HG03175 (cell line): ENCODE measurements at regions not wholly inside any gene's neighbourhood (a gene's known extent, or its start where the extent isn't known, plus 50 kb on each side); places are given as distances from the start of the nearest gene placed in this dataset.

Source experiments
- ATAC-seq: cut with Tn5 transposase; IDR thresholded peaks from one replicate; pipeline ENCODE4 v1.9.1; 2021; ENCODE audit warnings: mild to moderate bottlenecking, moderate library complexity; ENCODE audit not compliant: unreplicated experiment

DNA sequence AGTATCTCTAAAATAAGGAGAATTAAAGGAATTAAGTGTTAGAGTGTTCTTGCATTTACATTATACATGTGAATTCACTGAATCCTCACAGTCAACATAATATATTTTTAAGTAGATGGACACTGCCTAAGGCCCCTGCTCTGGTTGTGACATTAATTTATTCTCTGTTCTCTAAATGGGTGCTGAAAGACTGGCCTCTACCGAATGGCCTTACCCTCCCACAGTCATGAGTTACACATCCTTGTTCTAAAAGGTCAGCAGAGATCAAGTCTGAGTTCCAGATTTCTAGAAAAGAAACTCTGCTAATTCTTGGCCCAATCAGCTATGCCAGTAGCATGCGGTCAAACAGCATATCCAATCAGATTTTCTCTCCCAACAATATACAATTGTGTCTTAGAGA, 193.2 kb downstream of the TM2D1 start:
- ATAC-seq, result no peak

DNA sequence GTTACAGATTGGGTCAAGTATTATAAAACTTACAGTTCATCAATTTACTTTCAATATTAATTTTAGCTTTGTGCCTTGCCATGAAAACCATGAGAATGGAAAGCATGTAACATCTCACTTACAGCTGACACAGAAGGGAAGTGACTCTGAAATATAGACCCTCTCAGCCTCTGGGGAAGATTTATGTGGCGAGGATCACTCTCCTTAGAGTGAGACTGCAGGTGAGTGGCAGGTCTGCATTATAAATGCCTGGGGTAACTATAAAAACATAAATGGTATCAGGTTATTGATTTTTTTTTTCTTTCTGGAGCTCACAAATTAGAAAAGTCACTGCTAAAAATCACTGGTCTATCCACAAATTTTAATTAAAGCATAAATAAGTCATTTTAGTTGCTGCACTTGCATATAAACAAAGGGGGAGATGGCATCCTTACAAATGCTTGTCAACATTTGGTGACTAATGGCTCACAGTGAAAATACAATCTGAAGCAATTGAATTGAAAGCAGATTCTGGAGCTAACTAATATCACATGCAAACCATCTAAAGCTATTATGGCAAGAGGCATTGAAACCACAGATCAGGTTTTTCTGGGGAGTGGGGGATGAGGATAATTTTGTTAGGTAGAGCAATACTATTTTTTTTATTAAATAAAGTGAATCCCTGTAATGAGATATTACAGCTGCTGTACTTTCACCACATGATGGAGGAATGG, 200.9 kb downstream of the TM2D1 start:
- no peak for ATAC-seq

DNA sequence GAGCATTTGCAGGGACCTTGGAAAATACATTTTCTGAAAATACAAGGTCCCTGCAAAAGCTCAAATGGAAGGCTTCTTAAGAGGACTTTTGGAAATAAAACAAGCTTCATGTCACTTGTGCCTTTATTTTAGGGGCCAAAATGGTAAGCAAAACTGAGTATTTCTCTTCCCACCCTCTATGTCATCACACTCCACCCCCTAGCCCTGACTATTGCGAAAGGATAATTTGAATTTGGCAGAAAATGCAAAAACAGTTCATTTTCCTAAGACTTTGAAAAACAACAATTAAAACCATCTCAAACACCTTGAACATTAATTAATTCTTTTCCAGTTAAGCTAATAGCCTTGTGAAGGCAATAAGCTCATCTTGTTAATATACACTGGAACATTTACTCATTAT, 201.7 kb downstream of the TM2D1 start:
- no peak for ATAC-seq

DNA sequence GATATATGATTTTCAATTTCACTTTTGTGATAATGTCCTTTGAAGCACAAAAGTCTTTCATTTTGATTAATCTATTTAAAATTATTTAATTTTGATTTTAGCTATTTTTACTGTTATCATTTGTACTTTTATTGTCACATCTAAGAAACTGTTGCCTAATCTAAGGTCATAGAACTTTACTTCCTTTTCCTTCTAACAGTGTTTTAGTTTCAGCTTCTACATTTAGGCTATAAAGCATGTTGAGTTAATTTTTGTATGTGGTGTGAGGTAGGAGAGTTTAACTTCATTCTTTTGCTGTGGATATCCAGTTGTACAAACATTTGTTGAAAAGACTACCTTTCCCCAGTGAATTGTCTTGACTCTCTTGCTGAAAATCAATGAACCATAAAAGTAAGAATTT, 204.5 kb downstream of the TM2D1 start:
- no peak for ATAC-seq

DNA sequence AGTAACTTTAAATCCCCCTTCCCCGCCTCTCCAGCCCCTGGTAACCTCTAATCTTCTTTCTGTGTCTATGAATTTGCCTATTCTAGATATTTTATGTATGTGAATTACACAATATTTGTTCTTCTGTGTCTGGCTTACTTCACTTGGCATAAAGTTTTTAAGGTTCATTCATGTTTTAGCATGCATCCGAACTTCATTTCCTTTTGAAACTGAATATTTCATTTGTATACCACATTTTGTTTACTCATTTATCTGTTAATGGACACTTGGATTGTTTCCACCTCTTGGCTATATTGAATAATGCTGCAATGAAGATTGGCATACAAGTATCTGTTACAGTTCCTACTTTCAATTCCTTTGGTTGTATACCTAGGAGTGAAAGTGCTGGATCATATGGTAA, 205.3 kb downstream of the TM2D1 start:
- ATAC-seq, result no peak

DNA sequence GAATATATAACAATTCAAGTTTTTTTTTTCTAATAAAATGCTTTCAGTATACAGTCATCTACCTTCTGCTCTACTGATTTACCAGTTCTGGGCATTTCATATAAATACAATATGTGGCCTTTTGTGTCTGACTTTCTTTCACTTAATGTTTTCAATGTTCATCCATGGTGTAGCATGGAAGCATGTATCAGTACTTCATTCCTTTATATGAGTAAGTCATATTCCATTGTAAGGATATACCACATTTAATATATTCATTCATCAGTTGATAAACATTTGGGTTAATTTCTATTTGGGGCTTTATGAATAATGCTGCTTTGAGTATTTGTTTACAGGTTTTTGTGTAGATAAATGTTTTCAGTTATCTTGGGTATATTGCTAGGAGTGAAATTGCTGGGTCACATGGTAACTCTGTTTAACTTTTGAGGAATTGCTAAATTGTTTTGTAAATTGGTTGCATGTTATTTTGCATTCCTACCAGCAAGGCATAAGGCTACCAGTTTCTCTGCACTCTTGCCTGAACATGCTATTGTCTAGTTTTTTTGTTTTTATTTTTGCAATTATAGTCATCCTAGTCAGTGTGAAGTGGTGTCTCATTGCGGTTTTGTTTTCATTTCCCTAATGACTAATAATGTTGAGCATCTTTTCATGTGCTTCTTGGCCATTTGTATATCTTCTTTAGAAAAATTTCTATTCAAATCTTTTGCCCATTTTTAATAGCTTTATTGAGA, 206.1 kb downstream of the TM2D1 start:
- ATAC-seq, result peak; percentile 71

DNA sequence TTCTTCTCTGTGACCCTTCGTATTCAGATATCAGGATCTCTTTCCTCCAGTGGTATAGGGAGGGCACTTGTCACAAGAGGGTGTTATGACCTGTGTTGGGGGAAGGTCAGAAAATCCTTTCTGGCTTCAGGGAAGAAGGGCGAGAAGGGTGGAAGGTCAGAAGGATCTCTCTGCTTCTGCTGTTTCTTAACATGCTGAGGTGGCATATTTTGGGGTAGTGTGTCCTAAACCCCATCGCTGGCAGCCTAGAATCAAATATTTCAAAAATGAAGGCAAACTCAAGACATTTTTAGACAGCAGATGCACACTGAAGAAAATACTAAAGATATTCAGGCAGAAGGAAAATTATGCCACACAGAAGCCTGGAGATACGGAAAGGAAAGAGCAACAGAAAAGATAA, 207.6 kb downstream of the TM2D1 start:
- ATAC-seq, result no peak

DNA sequence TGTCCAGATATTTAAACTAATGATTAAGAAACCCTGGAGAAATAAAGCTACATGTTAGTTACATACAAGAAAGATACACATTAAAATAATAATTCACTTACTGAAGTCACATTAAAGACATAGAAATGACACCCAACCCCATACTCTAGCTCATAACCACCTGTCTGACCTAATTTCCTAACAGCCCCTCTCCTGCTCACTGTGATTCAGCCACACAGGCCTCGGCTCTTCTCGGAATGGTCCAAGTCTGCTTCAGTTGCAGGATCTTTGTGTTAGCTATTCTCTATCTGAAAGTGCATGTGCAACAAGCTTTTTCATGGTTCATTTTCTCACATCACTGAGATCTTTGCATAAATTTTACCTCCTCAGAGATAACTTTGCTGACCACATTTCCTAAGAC, 209.8 kb downstream of the TM2D1 start:
- ATAC-seq, result no peak
